WTC11 (cell line): ENCODE measurements at regions not wholly inside any gene's neighbourhood (a gene's known extent, or its start where the extent isn't known, plus 50 kb on each side); places are given as distances from the start of the nearest gene placed in this dataset.

ENCODE experiments used
- ATAC-seq: fragments of 200-7000 bp; cut with Tn5 transposase; 2 replicates; pipeline ENCODE4 v1.10.0; 2021; ENCODE audit warnings: mild to moderate bottlenecking, moderate library complexity
- CTCF ChIA-PET: fragments of 300-600 bp; sonication (Branson Sonifier 250); formaldehyde crosslinking; loops from one replicate; lab custom pipeline; 2021; ENCODE audit warnings: antibody characterized with exemption; lab: Charles Lee
- POLR2A ChIA-PET: fragments of 350-600 bp; sonication (Branson Sonifier 250); formaldehyde crosslinking; loops from one replicate; lab custom pipeline; 2021; ENCODE audit warnings: antibody characterized with exemption; lab: Charles Lee
- DNase-seq: peaks from one replicate; pipeline ENCODE4 v3.0.0; 2021; ENCODE audit warnings: low spot score
- H3K27ac Mint-ChIP-seq: 2 replicates; pipeline ENCODE4 v1.8.0; 2021; ENCODE audit warnings: mixed read lengths
- H3K27me3 Mint-ChIP-seq: 2 replicates; pipeline ENCODE4 v1.8.0; 2021; ENCODE audit warnings: low read depth, mild to moderate bottlenecking, moderate library complexity, mixed read lengths
- H3K36me3 Mint-ChIP-seq: 2 replicates; pipeline ENCODE4 v1.8.0; 2021; ENCODE audit warnings: mixed read lengths
- H3K4me1 Mint-ChIP-seq: 2 replicates; pipeline ENCODE4 v1.8.0; 2022; ENCODE audit warnings: mixed read lengths
- H3K4me3 Mint-ChIP-seq: 2 replicates; pipeline ENCODE4 v1.8.0; 2021; ENCODE audit warnings: mild to moderate bottlenecking, moderate library complexity, mixed read lengths
- H3K9me3 Mint-ChIP-seq: 2 replicates; pipeline ENCODE4 v1.8.0; 2021; ENCODE audit warnings: mixed read lengths
- ATF2 ChIP-seq: sonication (generic); formaldehyde crosslinking; IDR thresholded peaks from 2 replicates; pipeline ENCODE4 v1.8.1; 2022; ENCODE audit warnings: low read depth, missing genetic modification reagents, borderline replicate concordance
- CTCF ChIP-seq: fragments of 200-600 bp; IDR thresholded peaks from 2 replicates; pipeline ENCODE4 v1.8.0; 2022; ENCODE audit warnings: antibody characterized with exemption
- ELF4 ChIP-seq: sonication (generic); formaldehyde crosslinking; IDR thresholded peaks from 2 replicates; pipeline ENCODE4 v1.8.1; 2022; ENCODE audit warnings: low read depth, mild to moderate bottlenecking, moderate library complexity, missing genetic modification reagents
- ERG ChIP-seq: fragments of 250-450 bp; sonication (Bioruptor Pico); IDR thresholded peaks from 2 replicates; pipeline ENCODE4 v1.8.0; 2021; ENCODE audit warnings: mild to moderate bottlenecking
- ESRRA ChIP-seq: sonication (generic); formaldehyde crosslinking; IDR thresholded peaks from 2 replicates; pipeline ENCODE4 v1.8.1; 2022; ENCODE audit warnings: mild to moderate bottlenecking, missing genetic modification reagents, borderline replicate concordance
- FOXJ3 ChIP-seq: sonication (generic); formaldehyde crosslinking; IDR thresholded peaks from 2 replicates; pipeline ENCODE4 v1.9.0; 2021; ENCODE audit warnings: missing genetic modification reagents, mild to moderate bottlenecking, borderline replicate concordance
- HMGA2 ChIP-seq: fragments of 250-450 bp; sonication (Bioruptor Pico); IDR thresholded peaks from 2 replicates; pipeline ENCODE4 v1.4.0; 2021; ENCODE audit warnings: mild to moderate bottlenecking, moderate library complexity
- JUN ChIP-seq: sonication (generic); formaldehyde crosslinking; IDR thresholded peaks from 2 replicates; pipeline ENCODE4 v1.8.0; 2023; ENCODE audit warnings: mild to moderate bottlenecking, missing genetic modification reagents
- KAT7 ChIP-seq: sonication (generic); formaldehyde crosslinking; IDR thresholded peaks from 2 replicates; pipeline ENCODE4 v1.8.1; 2023; ENCODE audit warnings: missing genetic modification reagents, mild to moderate bottlenecking, borderline replicate concordance
- MLX ChIP-seq: sonication (generic); formaldehyde crosslinking; IDR thresholded peaks from 2 replicates; pipeline ENCODE4 v1.8.1; 2023; ENCODE audit warnings: mild to moderate bottlenecking, missing genetic modification reagents, moderate library complexity
- RORB ChIP-seq: fragments of 250-450 bp; sonication (Bioruptor Pico); IDR thresholded peaks from 2 replicates; pipeline ENCODE4 v1.9.0; 2021; ENCODE audit warnings: mild to moderate bottlenecking
- SMAD3 ChIP-seq: sonication (generic); formaldehyde crosslinking; IDR thresholded peaks from 2 replicates; pipeline ENCODE4 v1.8.0; 2022; ENCODE audit warnings: missing genetic modification reagents, mild to moderate bottlenecking, borderline replicate concordance
- SMAD4 ChIP-seq: sonication (generic); formaldehyde crosslinking; IDR thresholded peaks from 2 replicates; pipeline ENCODE4 v1.8.0; 2022; ENCODE audit warnings: mild to moderate bottlenecking, missing genetic modification reagents
- ZBTB21 ChIP-seq: sonication (generic); formaldehyde crosslinking; IDR thresholded peaks from 2 replicates; pipeline ENCODE4 v1.8.1; 2023; ENCODE audit warnings: mild to moderate bottlenecking, missing genetic modification reagents, borderline replicate concordance
- ZNF138 ChIP-seq: sonication (generic); formaldehyde crosslinking; conservative IDR thresholded peaks from 2 replicates; pipeline ENCODE4 v1.8.1; 2022; ENCODE audit warnings: mild to moderate bottlenecking, moderate library complexity, missing genetic modification reagents
- ZNF263 ChIP-seq: sonication (generic); formaldehyde crosslinking; IDR thresholded peaks from 2 replicates; pipeline ENCODE4 v1.8.1; 2022; ENCODE audit warnings: low read depth, mild to moderate bottlenecking, moderate library complexity, missing genetic modification reagents
- ZNF281 ChIP-seq: sonication (generic); formaldehyde crosslinking; IDR thresholded peaks from 2 replicates; pipeline ENCODE4 v1.8.0; 2023; ENCODE audit warnings: mild to moderate bottlenecking, missing genetic modification reagents
- ZNF317 ChIP-seq: sonication (generic); formaldehyde crosslinking; IDR thresholded peaks from 2 replicates; pipeline ENCODE4 v1.8.1; 2023; ENCODE audit warnings: low read depth, mild to moderate bottlenecking, moderate library complexity, missing genetic modification reagents, borderline replicate concordance
- ZNF425 ChIP-seq: fragments of 250-450 bp; sonication (Bioruptor Pico); conservative IDR thresholded peaks from 2 replicates; pipeline ENCODE4 v1.9.0; 2021; ENCODE audit warnings: mild to moderate bottlenecking

- TF ChIP-seq ZNF138 (no peak), ESRRA (no peak), RORB (CRISPR knock-in tag) (no peak), SMAD4 (CRISPR knock-in tag) (no peak), ATF2 (CRISPR knock-in tag) (no peak)
Observed at GRCh38 chr6:155678361-155678760, 222.7 kb upstream of the NOX3 start (continued).

- H3K27me3 Mint-ChIP-seq, result no peaks in the 10 kb centered on the region
- H3K27ac Mint-ChIP-seq, result peak overlapping the region; percentile 16; the same call in 1 of the 2 replicates
- ATAC-seq (no peak), DNase-seq (no peak)
- peaks cover 17% of the 10 kb centered on the region for H3K4me1 Mint-ChIP-seq
- H3K36me3 Mint-ChIP-seq, result no peaks in the 10 kb centered on the region
- H3K4me3 Mint-ChIP-seq, result no peak overlapping the region
- H3K9me3 Mint-ChIP-seq, result peaks cover 4% of the 10 kb centered on the region; the same call in 1 of the 2 replicates
- CTCF ChIA-PET, result no interaction called here
- POLR2A ChIA-PET, result no interaction called here
- TF ChIP-seq ZNF425 (no peak), ZBTB21 (CRISPR knock-in tag) (no peak), ATF2 (CRISPR knock-in tag) (no peak), MLX (CRISPR knock-in tag) (no peak)
Observed at GRCh38 chr6:155676346-155676745, 220.7 kb upstream of the NOX3 start.

- Mint-ChIP-seq H3K9me3 (peaks cover 4% of the 10 kb centered on the region), H3K27ac (no peak overlapping the region), H3K4me1 (peaks cover 4% of the 10 kb centered on the region), H3K36me3 (no peaks in the 10 kb centered on the region), H3K4me3 (no peak overlapping the region), H3K27me3 (no peaks in the 10 kb centered on the region)
- DNase-seq (no peak), ATAC-seq (no peak)
- POLR2A ChIA-PET, result no interaction called here
- CTCF ChIA-PET, result no interaction called here
- no peak for TF ChIP-seq ZNF281 (CRISPR knock-in tag)
- TF ChIP-seq ELF4 (CRISPR knock-in tag), result no peak
- TF ChIP-seq ERG (CRISPR knock-in tag), result no peak
- TF ChIP-seq ZNF317, result no peak
- TF ChIP-seq HMGA2 (CRISPR knock-in tag), result no peak
- no peak for TF ChIP-seq KAT7 (CRISPR knock-in tag)
- TF ChIP-seq JUN, result no peak
- no peak for TF ChIP-seq SMAD3 (CRISPR knock-in tag)
- no peak for TF ChIP-seq ZNF263
- no peak for TF ChIP-seq CTCF
- TF ChIP-seq FOXJ3, result no peak
Observed at GRCh38 chr6:155670655-155671054, 215.0 kb upstream of the NOX3 start.
